ENCODE measurements at regions not wholly inside any gene's neighbourhood (a gene's known extent, or its start where the extent isn't known, plus 50 kb on each side); places are given as distances from the start of the nearest gene placed in this dataset.

- TF ChIP-seq, protein P1, sequence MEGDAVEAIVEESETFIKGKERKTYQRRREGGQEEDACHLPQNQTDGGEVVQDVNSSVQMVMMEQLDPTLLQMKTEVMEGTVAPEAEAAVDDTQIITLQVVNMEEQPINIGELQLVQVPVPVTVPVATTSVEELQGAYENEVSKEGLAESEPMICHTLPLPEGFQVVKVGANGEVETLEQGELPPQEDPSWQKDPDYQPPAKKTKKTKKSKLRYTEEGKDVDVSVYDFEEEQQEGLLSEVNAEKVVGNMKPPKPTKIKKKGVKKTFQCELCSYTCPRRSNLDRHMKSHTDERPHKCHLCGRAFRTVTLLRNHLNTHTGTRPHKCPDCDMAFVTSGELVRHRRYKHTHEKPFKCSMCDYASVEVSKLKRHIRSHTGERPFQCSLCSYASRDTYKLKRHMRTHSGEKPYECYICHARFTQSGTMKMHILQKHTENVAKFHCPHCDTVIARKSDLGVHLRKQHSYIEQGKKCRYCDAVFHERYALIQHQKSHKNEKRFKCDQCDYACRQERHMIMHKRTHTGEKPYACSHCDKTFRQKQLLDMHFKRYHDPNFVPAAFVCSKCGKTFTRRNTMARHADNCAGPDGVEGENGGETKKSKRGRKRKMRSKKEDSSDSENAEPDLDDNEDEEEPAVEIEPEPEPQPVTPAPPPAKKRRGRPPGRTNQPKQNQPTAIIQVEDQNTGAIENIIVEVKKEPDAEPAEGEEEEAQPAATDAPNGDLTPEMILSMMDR (IDR thresholded peaks at IDR 0.05; ENCODE audit: insufficient read depth in 1 of 2, low read depth in 1 of 2, low read length in 1 of 2, severe bottlenecking in 1 of 2, unreplicated experiment in 1 of 2), result no peak
- Histone ChIP-seq H3K36me3 (ENCODE audit: control insufficient read depth, insufficient read depth, low read length) (no peaks in the 10 kb centered on the region), H3K4me1 (no peaks in the 10 kb centered on the region), H3K4me3 (ENCODE audit: low read depth, low read length) (no peak overlapping the region), H3K27me3 (replicated peaks; ENCODE audit: control insufficient read depth, insufficient read depth, low read length) (no peaks in the 10 kb centered on the region), H3K9me3 (no peaks in the 10 kb centered on the region)
- ChIA-PET POLR2A (no interaction called here), CTCF (no interaction called here)
- intact Hi-C loops (cut with micrococcal nuclease; ENCODE audit: unreplicated experiment), result no loop called here
- Mint-ChIP-seq H3K4me3 (ENCODE audit: unreplicated experiment) (no peak overlapping the region), H3K9me3 (ENCODE audit: unreplicated experiment) (no peaks in the 10 kb centered on the region), H3K27ac (ENCODE audit: unreplicated experiment) (no peak overlapping the region), H3K27me3 (ENCODE audit: insufficient read depth, unreplicated experiment) (no peaks in the 10 kb centered on the region), H3K4me1 (ENCODE audit: low read depth, unreplicated experiment) (no peaks in the 10 kb centered on the region), H3K36me3 (ENCODE audit: insufficient read depth, unreplicated experiment) (no peaks in the 10 kb centered on the region)
- no peak for DNase-seq
- no TSS peak for BruUV-seq (replicated peaks)
Measured at GRCh38 chr4:171521726-171522125, 291.5 kb upstream of the GALNTL6 start.

DNA sequence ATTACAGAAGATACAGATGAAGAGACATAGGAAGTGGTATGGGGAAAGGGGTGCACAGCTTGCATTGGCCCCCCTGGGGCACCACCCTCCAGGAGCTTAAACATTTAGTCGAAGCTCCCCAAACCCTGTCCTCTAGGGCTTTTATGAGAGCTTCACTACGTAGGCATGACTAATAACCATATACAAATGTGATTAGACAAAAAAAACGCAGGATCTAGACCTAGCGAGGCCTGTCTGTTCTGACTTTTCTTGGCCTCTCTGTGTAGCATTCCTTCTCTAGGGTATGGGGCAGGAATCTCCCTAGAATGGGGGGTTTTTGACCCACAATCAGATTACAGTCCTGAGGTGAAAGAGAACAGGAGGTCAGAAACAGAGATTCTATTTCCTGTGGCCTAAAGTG is 293.7 kb upstream of the GALNTL6 start:
- H3K9me3 Mint-ChIP-seq (ENCODE audit: unreplicated experiment), result no peaks in the 10 kb centered on the region
- no peak overlapping the region for H3K4me3 ChIP-seq (ENCODE audit: low read depth, low read length)
- ChIA-PET CTCF (no interaction called here), POLR2A (no interaction called here)
- no peaks in the 10 kb centered on the region for H3K4me1 Mint-ChIP-seq (ENCODE audit: low read depth, unreplicated experiment)
- no TSS peak for BruUV-seq (replicated peaks)
- no peaks in the 10 kb centered on the region for H3K36me3 ChIP-seq (ENCODE audit: control insufficient read depth, insufficient read depth, low read length)
- DNase-seq, result no peak
- no peaks in the 10 kb centered on the region for H3K27me3 ChIP-seq (replicated peaks; ENCODE audit: control insufficient read depth, insufficient read depth, low read length)
- TF ChIP-seq, protein P1 (IDR thresholded peaks at IDR 0.05; ENCODE audit: insufficient read depth in 1 of 2, low read depth in 1 of 2, low read length in 1 of 2, severe bottlenecking in 1 of 2, unreplicated experiment in 1 of 2), result no peak
- H3K27ac Mint-ChIP-seq (ENCODE audit: unreplicated experiment), result no peak overlapping the region
- H3K36me3 Mint-ChIP-seq (ENCODE audit: insufficient read depth, unreplicated experiment), result no peaks in the 10 kb centered on the region
- H3K27me3 Mint-ChIP-seq (ENCODE audit: insufficient read depth, unreplicated experiment), result no peaks in the 10 kb centered on the region
- no peak overlapping the region for H3K4me3 Mint-ChIP-seq (ENCODE audit: unreplicated experiment)
- no peaks in the 10 kb centered on the region for H3K4me1 ChIP-seq
- no peaks in the 10 kb centered on the region for H3K9me3 ChIP-seq
- intact Hi-C loops (cut with micrococcal nuclease; ENCODE audit: unreplicated experiment), result no loop called here

DNA sequence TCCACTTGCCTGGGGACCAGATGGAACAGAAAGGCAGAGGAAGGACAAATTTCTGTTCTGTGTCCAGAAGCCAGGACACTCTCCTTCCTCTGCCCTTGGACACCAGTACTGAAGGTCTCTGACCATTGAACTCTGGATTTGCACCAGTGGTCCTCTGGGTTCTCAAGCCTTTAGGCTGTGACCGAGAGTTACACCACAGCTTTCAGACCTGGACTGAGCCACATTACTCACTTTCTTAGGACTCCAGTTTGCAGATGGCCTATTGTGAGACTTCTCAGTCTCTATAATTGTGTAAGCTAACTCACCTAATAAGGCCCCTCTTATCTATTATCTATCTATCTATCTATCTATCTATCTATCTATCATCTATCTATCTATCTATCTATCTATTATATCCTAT is 295.3 kb upstream of the GALNTL6 start:
- H3K4me3 Mint-ChIP-seq (ENCODE audit: unreplicated experiment), result no peak overlapping the region
- no peak for DNase-seq
- intact Hi-C loops (cut with micrococcal nuclease; ENCODE audit: unreplicated experiment), result no loop called here
- no peaks in the 10 kb centered on the region for H3K4me1 Mint-ChIP-seq (ENCODE audit: low read depth, unreplicated experiment)
- Histone ChIP-seq H3K9me3 (no peaks in the 10 kb centered on the region), H3K27me3 (replicated peaks; ENCODE audit: control insufficient read depth, insufficient read depth, low read length) (no peaks in the 10 kb centered on the region), H3K36me3 (ENCODE audit: control insufficient read depth, insufficient read depth, low read length) (no peaks in the 10 kb centered on the region), H3K4me3 (ENCODE audit: low read depth, low read length) (no peak overlapping the region), H3K4me1 (no peaks in the 10 kb centered on the region)
- no TSS peak for BruUV-seq (replicated peaks)
- TF ChIP-seq, protein P1 (IDR thresholded peaks at IDR 0.05; ENCODE audit: insufficient read depth in 1 of 2, low read depth in 1 of 2, low read length in 1 of 2, severe bottlenecking in 1 of 2, unreplicated experiment in 1 of 2), result no peak
- H3K36me3 Mint-ChIP-seq (ENCODE audit: insufficient read depth, unreplicated experiment), result no peaks in the 10 kb centered on the region
- H3K27ac Mint-ChIP-seq (ENCODE audit: unreplicated experiment), result no peak overlapping the region
- no peaks in the 10 kb centered on the region for H3K27me3 Mint-ChIP-seq (ENCODE audit: insufficient read depth, unreplicated experiment)
- POLR2A ChIA-PET, result no interaction called here
- H3K9me3 Mint-ChIP-seq (ENCODE audit: unreplicated experiment), result peaks cover 1% of the 10 kb centered on the region
- CTCF ChIA-PET, result no interaction called here
